ENCODE measurements at regions not wholly inside any gene's neighbourhood (a gene's known extent, or its start where the extent isn't known, plus 50 kb on each side); places are given as distances from the start of the nearest gene placed in this dataset.

GRCh38 chr12:81958406-81958805 lies 199.3 kb upstream of the PPFIA2 start:
- no peak for DNase-seq (ENCODE audit: low read depth, low spot score)

GRCh38 chr12:81957631-81958030 lies 198.5 kb upstream of the PPFIA2 start:
- no peak for DNase-seq (ENCODE audit: low read depth, low spot score)

- DNase-seq (ENCODE audit: low read depth, low spot score), result no peak
These were observed 197.3 kb upstream of the PPFIA2 start for GRCh38 chr12:81956468-81956860.

- no peak for DNase-seq (ENCODE audit: low read depth, low spot score)
These were observed 194.4 kb upstream of the PPFIA2 start for GRCh38 chr12:81953541-81953940.

- DNase-seq (ENCODE audit: low read depth, low spot score), result no peak
These were observed 191.7 kb upstream of the PPFIA2 start for GRCh38 chr12:81950871-81951270.

GRCh38 chr12:81949841-81950308 lies 190.7 kb upstream of the PPFIA2 start:
- no peak for DNase-seq (ENCODE audit: low read depth, low spot score)

GRCh38 chr12:81949416-81949815 lies 190.3 kb upstream of the PPFIA2 start:
- DNase-seq (ENCODE audit: low read depth, low spot score), result no peak

- DNase-seq (ENCODE audit: low read depth, low spot score), result no peak
These were observed 185.7 kb upstream of the PPFIA2 start for GRCh38 chr12:81944886-81945285.

GRCh38 chr12:81942594-81942993 lies 183.4 kb upstream of the PPFIA2 start:
- DNase-seq (ENCODE audit: low read depth, low spot score), result no peak

GRCh38 chr12:81930037-81930436 lies 170.9 kb upstream of the PPFIA2 start:
- DNase-seq (ENCODE audit: low read depth, low spot score), result no peak

- DNase-seq (ENCODE audit: low read depth, low spot score), result peak; percentile 6
These were observed 137.6 kb upstream of the PPFIA2 start for GRCh38 chr12:81896771-81897170.

GRCh38 chr12:81888961-81889360 lies 129.8 kb upstream of the PPFIA2 start:
- DNase-seq (ENCODE audit: low read depth, low spot score), result no peak

GRCh38 chr12:81888106-81888740 lies 129.1 kb upstream of the PPFIA2 start:
- DNase-seq (ENCODE audit: low read depth, low spot score), result no peak

- no peak for DNase-seq (ENCODE audit: low read depth, low spot score)
These were observed 115.4 kb upstream of the PPFIA2 start for GRCh38 chr12:81874586-81874985.

- no peak for DNase-seq (ENCODE audit: low read depth, low spot score)
These were observed 115.0 kb upstream of the PPFIA2 start for GRCh38 chr12:81874166-81874565.

- DNase-seq (ENCODE audit: low read depth, low spot score), result no peak
These were observed 113.2 kb upstream of the PPFIA2 start for GRCh38 chr12:81872400-81872799.

- peak; percentile 6 for DNase-seq (ENCODE audit: low read depth, low spot score)
These were observed 106.9 kb upstream of the PPFIA2 start for GRCh38 chr12:81866081-81866480.

- no peak for DNase-seq (ENCODE audit: low read depth, low spot score)
These were observed 104.3 kb upstream of the PPFIA2 start for GRCh38 chr12:81863406-81863805.

GRCh38 chr12:81859521-81859920 lies 100.4 kb upstream of the PPFIA2 start:
- no peak for DNase-seq (ENCODE audit: low read depth, low spot score)

GRCh38 chr12:81843599-81843998 lies 84.4 kb upstream of the PPFIA2 start:
- DNase-seq (ENCODE audit: low read depth, low spot score), result no peak

GRCh38 chr12:81835783-81836182 lies 76.6 kb upstream of the PPFIA2 start:
- DNase-seq (ENCODE audit: low read depth, low spot score), result no peak

GRCh38 chr12:81819991-81820633 lies 61.0 kb upstream of the PPFIA2 start:
- no peak for DNase-seq (ENCODE audit: low read depth, low spot score)

GRCh38 chr12:81815611-81816010 lies 56.5 kb upstream of the PPFIA2 start:
- no peak for DNase-seq (ENCODE audit: low read depth, low spot score)

- no peak for DNase-seq (ENCODE audit: low read depth, low spot score)
These were observed 52.6 kb upstream of the PPFIA2 start for GRCh38 chr12:81811778-81812125.

Measured in ELF-1 (cell line).